HG02981 (cell line): ENCODE measurements at regions not wholly inside any gene's neighbourhood (a gene's known extent, or its start where the extent isn't known, plus 50 kb on each side); places are given as distances from the start of the nearest gene placed in this dataset.
"Not testable (repeated sequence)": the region's sequence is repeated elsewhere in the genome, so short reads cannot be mapped to it uniquely, and the experiment has no call there.

Source experiments
- ATAC-seq: cut with Tn5 transposase; IDR thresholded peaks from one replicate; pipeline ENCODE4 v1.9.1; 2021; ENCODE audit warnings: mild to moderate bottlenecking, moderate library complexity; ENCODE audit not compliant: unreplicated experiment

DNA sequence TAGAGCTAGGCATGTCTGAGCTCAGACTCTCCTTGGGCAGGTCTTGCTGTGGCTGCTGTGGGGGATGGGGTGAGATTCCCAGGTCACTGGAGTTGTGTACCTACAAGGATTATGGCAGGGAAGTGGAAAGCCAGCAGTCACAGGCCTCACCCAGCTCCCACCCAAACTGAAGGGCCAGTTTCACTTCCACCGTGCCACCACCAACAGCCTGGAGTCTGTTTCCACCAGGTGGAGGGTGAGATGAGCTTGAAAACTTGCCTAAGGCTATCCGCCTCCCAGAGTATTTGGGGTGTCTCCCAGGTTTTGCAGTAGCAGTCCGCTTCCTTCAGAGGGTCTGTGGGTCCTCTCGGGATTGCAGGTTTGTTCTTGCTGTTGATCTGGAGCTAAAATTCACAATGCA is 327.7 kb downstream of the PTPRC start:
- no peak for ATAC-seq

DNA sequence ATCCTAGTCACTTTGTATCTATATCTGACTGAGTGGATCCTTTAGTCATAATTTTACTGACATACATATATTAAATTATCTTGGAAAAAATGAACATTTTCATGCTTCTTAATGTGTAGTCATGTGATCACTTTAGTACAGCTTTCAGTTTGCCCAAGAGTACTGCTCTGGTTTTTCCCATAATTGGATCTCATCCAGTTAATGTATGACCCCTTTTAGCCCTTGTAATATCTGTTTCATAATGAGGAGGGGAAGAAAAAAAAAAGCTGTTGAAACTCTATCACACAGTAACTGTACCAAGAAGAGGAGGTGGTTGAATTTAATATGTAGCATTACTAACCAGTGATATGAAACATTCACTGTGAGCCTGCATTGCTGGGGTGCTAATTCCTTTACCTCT is 328.7 kb downstream of the PTPRC start:
- no peak for ATAC-seq

DNA sequence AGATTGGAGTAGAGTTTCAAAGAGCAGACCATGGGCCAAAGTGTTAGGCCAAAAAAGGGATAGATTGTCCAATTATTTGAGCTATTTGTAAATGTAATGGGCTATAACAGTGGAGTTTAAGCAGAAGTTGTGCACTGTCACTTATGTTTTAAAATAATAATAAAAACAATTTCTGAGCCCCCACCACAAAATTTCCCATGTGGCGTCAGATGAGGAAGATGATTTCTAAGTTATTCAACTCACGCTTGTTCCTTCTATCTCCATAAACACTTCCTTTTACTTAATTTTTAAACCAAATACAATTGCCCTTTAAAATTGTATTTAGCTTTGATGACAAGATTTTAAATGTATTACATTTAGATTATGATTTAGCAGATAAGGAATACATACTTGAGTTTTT is 330.0 kb downstream of the PTPRC start:
- no peak for ATAC-seq

DNA sequence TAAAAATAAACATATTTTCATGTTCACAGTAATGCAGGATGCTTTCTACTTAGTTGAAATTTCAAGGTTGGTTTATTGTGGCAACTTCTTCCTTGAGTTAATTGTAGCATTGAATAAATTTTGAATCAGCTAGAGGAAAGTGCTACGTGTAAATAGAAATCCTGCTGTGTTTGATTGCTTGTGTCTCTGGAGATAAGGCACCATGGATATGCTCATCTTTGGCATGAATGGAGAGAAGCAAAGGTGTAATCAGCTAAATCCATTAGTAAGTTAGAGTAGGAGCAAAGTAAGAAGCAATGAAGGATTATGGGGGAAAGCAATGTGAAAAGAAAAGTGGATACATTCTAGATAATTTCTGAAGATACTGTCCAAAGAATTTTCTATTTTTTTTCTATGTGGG is 331.1 kb downstream of the PTPRC start:
- ATAC-seq, result no peak

GRCh38 chr1:198970916-198971315 is 332.1 kb downstream of the PTPRC start:
- ATAC-seq, result no peak

DNA sequence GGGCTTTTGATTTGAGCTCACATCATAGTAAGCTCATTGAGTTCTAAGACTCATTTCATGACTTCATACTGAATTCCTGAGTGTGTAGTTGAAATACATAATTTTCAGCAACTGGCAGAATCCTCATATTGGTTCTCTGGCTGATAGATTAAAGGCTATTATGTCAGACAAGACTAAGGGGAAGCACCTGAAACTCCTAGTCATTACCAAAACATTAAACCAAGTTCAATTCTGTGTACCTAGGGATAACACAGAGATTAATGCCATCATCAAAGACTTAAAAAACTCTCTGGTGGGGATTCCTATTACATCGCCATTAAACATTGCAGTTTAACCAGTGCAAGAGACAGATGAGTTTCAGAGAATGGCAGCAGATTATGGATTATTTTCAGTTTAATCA is 339.1 kb downstream of the PTPRC start:
- no peak for ATAC-seq

- ATAC-seq, result no peak
Observed at GRCh38 chr1:198978523-198978922, 339.7 kb downstream of the PTPRC start.

GRCh38 chr1:198986036-198986435 is 347.2 kb downstream of the PTPRC start:
- ATAC-seq, result no peak

- no peak for ATAC-seq
Observed at GRCh38 chr1:198986442-198986841, 347.6 kb downstream of the PTPRC start.

DNA sequence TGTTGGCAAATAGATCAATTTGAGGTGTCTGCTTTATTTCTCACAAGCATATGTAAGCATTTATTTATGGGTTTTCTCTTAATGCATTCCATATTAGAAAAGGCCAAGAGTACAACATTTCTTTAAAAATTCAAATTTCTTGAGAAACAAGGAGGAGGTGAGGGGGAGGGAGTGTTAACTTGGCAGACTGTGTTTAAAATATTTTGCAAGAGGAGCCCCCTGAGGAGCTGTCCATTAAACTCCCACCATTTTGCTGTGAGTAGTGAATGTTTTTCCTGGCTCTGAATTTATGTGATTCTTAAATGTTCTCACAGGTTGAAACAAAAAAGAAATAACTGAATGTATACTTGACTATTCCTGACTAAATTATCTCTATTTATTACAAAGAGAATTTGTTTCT is 363.8 kb downstream of the PTPRC start:
- no peak for ATAC-seq

DNA sequence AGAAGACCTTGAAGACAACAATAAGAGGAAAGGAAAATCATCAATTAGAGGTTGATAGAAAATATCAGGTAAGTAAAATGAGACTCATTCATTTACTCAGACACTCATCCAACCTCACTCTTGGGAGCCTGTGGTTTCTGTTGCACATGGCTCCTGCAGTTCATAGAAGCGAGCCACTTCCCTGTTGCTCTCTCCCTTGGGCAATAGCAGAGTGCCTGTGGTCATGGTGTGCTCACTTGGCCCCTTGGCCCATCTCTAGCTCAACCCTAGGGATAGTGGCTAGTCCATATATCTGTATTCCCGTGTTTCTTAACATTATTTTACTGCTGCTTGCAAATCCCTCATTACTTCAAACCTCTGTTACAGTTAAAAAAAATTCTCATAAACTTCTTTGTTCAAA is 368.6 kb downstream of the PTPRC start:
- no peak for ATAC-seq

- no peak for ATAC-seq
Observed at GRCh38 chr1:199009447-199009846, 370.6 kb downstream of the PTPRC start.

DNA sequence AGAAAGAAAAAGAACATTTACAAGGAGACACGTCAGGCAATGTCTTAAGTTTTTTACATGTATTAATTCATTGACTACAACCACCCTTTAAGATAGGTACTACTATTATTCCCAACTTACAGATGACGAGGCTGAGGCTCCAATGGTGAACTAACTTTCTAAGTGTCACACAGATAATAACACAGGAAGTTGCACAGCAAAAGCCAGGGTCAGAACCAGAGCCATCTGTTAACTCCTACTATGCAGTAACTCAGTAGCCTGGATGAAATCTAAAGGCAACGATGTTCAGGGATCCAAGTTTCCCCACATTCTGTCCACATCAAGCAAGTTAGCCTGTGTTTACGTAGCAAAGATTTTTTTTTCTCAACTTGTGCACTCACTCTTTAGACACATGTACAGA is 371.7 kb downstream of the PTPRC start:
- no peak for ATAC-seq

- ATAC-seq, result no peak
Observed at GRCh38 chr1:199010933-199011332, 372.1 kb downstream of the PTPRC start.

DNA sequence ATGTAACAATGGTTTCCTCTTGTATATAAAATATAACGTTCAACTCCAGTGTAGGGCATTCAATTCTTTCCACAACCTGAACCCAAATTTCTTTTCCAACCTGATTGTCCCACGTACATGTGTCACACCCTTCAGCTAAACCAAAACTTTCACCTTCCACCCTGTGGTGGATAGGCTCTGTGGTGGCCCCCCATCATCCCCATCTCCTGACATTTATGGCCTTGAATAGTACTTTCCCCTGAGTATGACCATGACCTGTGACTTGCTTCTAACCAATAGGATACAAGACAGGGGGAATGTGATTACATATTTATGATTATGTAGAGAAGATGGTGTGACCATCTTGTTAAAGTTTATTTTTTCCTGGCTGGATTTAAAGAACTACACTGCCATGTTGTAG is 377.0 kb downstream of the PTPRC start:
- ATAC-seq, result no peak

DNA sequence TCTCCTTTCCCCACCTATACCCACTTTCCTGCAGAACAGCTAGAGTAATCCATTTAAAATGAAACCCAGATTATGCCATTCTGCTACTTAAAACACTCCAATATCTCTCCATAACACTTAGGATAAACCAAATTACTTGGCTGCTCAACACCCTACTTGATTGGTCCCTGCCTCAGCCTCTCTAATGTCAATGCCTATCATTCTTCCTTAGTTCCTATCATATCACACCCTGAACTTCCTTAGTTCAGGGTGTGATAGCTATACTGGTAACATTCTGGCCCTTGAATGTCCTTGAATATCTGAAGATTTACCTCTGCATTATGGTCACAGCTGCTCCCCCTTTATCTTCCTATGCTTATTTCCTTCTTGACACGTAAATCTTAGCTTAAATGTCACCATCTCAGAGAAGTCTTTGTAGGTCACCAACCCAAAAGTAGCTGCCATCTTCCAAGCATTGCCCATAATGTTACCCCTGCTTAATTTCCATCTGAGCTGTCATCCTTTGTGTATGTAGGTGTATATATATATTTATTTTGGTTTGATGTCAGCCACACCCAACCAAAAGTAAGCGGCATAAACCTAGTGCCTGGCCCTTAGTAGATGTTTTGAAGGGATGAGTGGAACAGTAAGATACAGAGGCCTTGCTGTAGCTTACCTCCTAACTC is 379.8 kb downstream of the PTPRC start:
- no peak for ATAC-seq

DNA sequence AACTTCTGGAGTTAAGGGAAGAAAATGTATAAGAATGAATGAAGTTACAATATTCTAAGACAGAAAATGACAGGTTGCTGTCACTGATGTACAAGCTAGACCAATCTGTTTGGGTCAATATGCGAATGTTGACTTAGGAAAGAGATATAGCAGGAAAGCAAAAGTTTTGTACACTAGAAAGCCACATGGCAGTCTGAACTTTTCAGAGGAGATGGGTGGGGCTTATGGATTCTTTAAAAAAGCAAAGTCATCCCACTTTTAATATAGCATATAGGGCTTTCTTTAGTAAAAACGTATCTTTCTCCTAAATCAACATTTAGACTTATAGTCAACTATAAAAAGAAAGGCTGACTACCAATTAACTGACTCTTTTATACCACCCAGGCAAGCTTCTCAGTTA is 381.2 kb downstream of the PTPRC start:
- ATAC-seq, result no peak

DNA sequence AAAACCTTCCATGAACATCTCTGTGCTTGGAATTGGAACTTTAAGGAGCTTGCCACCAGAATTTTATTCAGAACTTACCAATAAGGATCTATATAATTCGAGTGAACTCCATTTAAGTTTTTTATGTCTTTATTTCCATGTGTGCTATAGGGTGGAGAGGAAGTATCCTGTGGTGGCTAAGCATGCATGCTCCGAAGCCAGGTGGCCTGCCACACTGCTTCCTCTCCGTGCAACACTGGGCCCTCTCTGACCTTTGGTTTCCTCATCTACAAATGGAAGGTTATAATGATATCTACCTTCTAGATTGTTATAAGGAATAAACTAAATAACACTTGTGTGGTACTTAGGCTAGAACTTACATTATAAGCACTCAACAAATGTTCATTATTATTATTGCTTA is 382.1 kb downstream of the PTPRC start:
- ATAC-seq, result no peak

GRCh38 chr1:199029401-199029800 is 390.6 kb downstream of the PTPRC start:
- no peak for ATAC-seq

DNA sequence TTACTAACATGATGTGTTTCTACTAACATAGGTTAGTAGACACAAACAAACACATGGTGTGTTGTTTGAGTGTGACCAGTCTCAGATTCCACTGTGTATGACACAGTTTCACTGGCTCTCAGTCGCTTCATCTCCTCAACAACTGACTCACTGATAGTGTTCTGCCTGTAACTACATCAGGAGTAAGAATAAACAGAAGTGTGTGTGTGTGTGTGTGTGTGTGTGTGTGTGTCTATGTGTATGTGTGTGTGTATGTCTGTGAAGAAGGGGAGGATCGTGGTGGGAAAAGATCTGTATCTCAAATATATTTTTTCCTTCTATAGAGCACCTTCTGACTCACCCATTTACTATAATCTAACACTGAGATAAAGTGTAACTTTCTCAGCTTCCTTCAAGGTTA is 391.0 kb downstream of the PTPRC start:
- no peak for ATAC-seq

GRCh38 chr1:199030541-199030940 is 391.7 kb downstream of the PTPRC start:
- ATAC-seq, result not testable (repeated sequence)

GRCh38 chr1:199031170-199031569 is 392.3 kb downstream of the PTPRC start:
- not testable (repeated sequence) for ATAC-seq

DNA sequence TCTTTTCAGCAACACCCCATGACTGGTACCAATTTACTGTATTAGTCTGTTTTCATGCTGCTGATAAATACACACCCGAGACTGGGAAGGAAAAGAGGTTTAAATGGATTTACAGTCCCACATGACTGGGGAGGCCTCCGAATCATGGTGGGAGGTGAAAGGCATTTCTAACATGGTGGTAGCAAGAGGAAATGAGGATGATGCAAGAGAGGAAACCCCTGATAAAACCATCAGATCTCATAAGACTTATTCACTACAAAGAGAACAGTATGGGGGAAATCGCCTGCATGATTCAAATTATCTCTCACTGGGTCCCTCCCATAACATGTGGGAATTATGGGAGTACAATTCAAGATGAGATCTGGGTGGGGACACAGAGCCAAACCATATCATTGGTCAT is 393.6 kb downstream of the PTPRC start:
- not testable (repeated sequence) for ATAC-seq
